Naive B cell (primary cell): ENCODE measurements at regions not wholly inside any gene's neighbourhood (a gene's known extent, or its start where the extent isn't known, plus 50 kb on each side); places are given as distances from the start of the nearest gene placed in this dataset.
"Not testable (repeated sequence)": the region's sequence is repeated elsewhere in the genome, so short reads cannot be mapped to it uniquely, and the experiment has no call there.

Experiments
- ATAC-seq, 2 donors: fragments of 150-1000 bp; cut with Tn5 transposase; 2 replicates each; pipeline ENCODE4 v1.10.0; 2021; ENCODE audit warnings: low read depth in 2 of 2, mild to moderate bottlenecking in 2 of 2, moderate library complexity in 2 of 2
- DNase-seq: peaks from one replicate; pipeline ENCODE4 v3.0.0; 2022
- H3K27ac Mint-ChIP-seq, 6 donors: one replicate each; pipeline ENCODE4 v1.8.0; 2020 to 2022; ENCODE audit warnings: mild to moderate bottlenecking in 6 of 6, mixed read lengths in 6 of 6, moderate library complexity in 5 of 6, inconsistent platforms in 2 of 6
- H3K27me3 Mint-ChIP-seq, 3 donors: one replicate each; pipeline ENCODE4 v1.8.0; 2021 to 2022; ENCODE audit warnings: mixed read lengths in 3 of 3, mild to moderate bottlenecking in 1 of 3
- H3K36me3 Mint-ChIP-seq, 2 donors: one replicate each; pipeline ENCODE4 v1.8.0; 2020 to 2022; ENCODE audit warnings: mixed read lengths in 2 of 2, inconsistent platforms in 1 of 2, mild to moderate bottlenecking in 1 of 2
- H3K4me1 Mint-ChIP-seq, 3 donors: one replicate each; pipeline ENCODE4 v1.8.0; 2020 to 2022; ENCODE audit warnings: mixed read lengths in 3 of 3, inconsistent platforms in 1 of 3, mild to moderate bottlenecking in 1 of 3, moderate library complexity in 1 of 3
- H3K4me3 Mint-ChIP-seq, 8 donors: one replicate each; pipeline ENCODE4 v1.8.0; 2020 to 2022; ENCODE audit warnings: mild to moderate bottlenecking in 8 of 8, mixed read lengths in 8 of 8, moderate library complexity in 8 of 8, inconsistent platforms in 2 of 8
- H3K9me3 Mint-ChIP-seq, 7 donors: one replicate each; pipeline ENCODE4 v1.8.0; 2020 to 2022; ENCODE audit warnings: mixed read lengths in 7 of 7, mild to moderate bottlenecking in 5 of 7, inconsistent platforms in 2 of 7, moderate library complexity in 1 of 7

DNA sequence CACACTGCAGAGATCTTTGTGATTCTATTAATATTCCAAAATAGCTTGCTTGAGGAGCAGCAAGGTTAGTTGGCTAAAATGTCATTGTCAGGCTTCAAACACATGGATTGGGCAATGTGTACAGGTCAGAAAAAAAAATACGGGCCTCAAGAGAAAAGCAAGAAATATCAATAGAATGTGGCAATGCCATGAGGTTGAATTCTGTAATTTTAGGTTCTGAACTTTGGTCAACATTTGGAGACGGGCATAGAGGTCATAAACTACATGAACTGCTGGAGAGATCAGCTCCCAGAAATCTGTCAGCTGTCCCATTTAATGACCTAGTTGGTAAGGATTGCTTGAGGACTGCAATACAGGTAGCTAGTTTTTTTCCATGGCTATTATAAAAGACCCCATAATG lies 445.8 kb downstream of the HTR1B start:
- no peaks in the 10 kb centered on the region for H3K27me3 Mint-ChIP-seq
- no peak for DNase-seq
- ATAC-seq, result no peak
- no peak overlapping the region for H3K27ac Mint-ChIP-seq
- H3K36me3 Mint-ChIP-seq, result no peaks in the 10 kb centered on the region
- H3K4me3 Mint-ChIP-seq, result no peak overlapping the region
- no peaks in the 10 kb centered on the region for H3K4me1 Mint-ChIP-seq
- peaks cover 3 to 10% (median 5%) of the 10 kb centered on the region in 7 donors for H3K9me3 Mint-ChIP-seq

DNA sequence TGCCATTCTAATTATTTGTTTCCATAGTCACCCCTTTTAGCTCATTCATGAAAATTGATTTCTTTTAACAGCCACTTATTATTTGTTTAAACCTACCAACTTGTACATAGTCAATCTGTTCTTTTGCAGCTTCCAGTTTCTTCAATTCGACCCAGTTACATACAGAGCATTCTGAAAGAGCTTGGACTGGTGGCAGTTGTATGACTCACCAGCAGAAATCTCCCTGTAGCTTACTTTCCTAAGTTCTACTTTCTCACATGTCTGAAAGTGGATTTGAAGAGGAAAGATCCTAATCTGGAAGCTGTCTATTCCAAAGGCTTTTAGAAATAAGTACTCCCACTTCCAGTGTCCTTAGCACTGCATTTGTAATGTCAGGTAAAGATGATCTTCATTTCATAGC lies 447.9 kb downstream of the HTR1B start:
- H3K27me3 Mint-ChIP-seq, result no peaks in the 10 kb centered on the region

DNA sequence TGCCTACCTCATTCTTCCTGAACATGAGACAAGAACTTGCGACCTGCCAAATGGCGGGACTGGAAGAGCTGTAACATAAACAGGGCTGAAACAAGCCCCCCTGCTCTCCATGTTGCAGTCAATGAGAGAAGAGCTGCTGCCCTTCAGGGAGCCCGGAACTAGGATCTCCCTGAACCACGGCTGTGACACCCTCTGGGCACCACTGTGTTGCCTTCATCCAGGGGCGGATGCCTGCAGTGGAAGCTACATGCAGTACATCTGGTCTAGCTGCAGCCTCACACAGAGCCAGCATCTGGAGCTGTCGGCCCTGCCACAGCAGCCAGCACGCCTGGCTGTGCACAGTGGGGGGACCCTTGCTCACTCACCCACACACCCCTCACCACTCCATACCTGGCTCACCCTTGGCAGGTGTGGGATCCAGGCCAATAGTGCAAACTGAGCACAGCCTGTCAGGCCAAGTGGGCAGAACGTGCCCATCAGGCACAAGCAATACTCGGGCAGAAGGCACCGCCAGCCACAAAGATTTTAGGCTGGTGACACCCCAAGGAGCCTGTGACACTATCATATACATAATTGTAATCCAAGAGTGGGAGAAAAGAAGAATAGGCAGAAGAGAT lies 451.3 kb downstream of the HTR1B start:
- Mint-ChIP-seq H3K4me3 (no peak overlapping the region), H3K9me3 (peaks cover 4 to 25% (median 11%) of the 10 kb centered on the region in 7 donors), H3K4me1 (no peaks in the 10 kb centered on the region), H3K27me3 (no peaks in the 10 kb centered on the region), H3K27ac (peak overlapping the region in 2 of 6 donors; percentile 28 to 34), H3K36me3 (no peaks in the 10 kb centered on the region)
- DNase-seq, result no peak
- no peak for ATAC-seq

More for the DNA sequence above, 447.9 kb downstream of the HTR1B start:
- H3K27ac Mint-ChIP-seq, result no peak overlapping the region
- no peak for DNase-seq
- no peaks in the 10 kb centered on the region for H3K4me1 Mint-ChIP-seq
- H3K9me3 Mint-ChIP-seq, result peaks cover 4 to 13% (median 7%) of the 10 kb centered on the region in 7 donors
- no peak for ATAC-seq
- H3K4me3 Mint-ChIP-seq, result no peak overlapping the region
- H3K36me3 Mint-ChIP-seq, result no peaks in the 10 kb centered on the region

DNA sequence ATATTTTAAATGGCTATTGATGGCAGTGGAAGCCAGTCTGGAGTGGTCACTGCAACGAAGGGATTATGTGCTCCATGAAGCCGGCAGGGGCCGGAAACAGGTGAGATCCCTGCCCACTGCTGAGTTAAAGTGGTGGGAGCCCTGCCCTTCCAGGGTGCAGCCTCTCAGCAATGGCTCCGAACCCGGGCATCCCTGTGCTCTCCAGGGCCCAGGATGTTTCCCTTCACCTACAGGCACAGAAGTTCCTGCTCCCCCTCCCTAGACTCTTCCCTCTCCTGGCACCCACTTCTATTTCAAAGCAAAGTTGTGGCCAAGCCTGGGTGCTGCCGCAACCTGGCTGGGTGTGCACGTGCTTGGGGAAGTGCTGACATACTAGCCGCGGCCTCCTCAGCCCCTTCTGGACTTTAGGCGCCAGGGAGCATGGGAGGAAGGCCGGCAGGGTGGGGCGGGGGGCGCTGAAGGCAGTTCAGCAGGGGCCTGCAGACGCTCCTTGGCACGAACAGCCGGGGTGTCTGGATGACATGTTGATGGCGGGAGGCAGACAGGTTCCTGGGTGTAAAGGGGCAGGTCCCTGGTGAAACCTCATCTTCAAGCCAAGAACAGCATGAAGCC lies 452.3 kb downstream of the HTR1B start:
- no peak overlapping the region for H3K27ac Mint-ChIP-seq

DNA sequence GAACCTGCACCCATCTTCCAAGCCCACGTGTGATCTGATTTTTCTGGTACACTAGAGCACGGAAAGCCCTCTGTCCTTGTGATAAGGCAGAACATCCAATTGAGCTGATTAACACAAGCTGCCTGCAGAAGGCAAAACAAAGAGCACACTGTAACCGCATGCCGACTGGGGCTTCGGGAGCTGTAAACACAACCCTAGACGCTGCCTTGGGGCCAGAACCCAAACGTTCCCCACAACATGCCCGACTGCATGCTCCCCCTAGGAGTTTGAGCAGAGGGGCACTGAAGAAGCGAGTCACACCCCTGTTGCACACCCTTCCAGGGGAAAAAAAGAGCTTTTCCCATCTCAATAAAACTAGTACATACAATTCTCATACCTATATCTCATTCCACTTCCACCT lies 470.7 kb downstream of the HTR1B start:
- Mint-ChIP-seq H3K36me3 (no peaks in the 10 kb centered on the region), H3K4me3 (no peak overlapping the region), H3K4me1 (no peaks in the 10 kb centered on the region), H3K27ac (no peak overlapping the region), H3K27me3 (no peaks in the 10 kb centered on the region), H3K9me3 (peaks cover 1 to 22% (median 16%) of the 10 kb centered on the region in 7 donors)
- DNase-seq (no peak), ATAC-seq (no peak)

More for the DNA sequence above, 452.3 kb downstream of the HTR1B start:
- DNase-seq, result no peak
- ATAC-seq, result no peak
- Mint-ChIP-seq H3K9me3 (peaks cover 4 to 31% (median 11%) of the 10 kb centered on the region in 7 donors), H3K4me1 (no peaks in the 10 kb centered on the region), H3K4me3 (no peak overlapping the region), H3K36me3 (no peaks in the 10 kb centered on the region), H3K27me3 (no peaks in the 10 kb centered on the region)

DNA sequence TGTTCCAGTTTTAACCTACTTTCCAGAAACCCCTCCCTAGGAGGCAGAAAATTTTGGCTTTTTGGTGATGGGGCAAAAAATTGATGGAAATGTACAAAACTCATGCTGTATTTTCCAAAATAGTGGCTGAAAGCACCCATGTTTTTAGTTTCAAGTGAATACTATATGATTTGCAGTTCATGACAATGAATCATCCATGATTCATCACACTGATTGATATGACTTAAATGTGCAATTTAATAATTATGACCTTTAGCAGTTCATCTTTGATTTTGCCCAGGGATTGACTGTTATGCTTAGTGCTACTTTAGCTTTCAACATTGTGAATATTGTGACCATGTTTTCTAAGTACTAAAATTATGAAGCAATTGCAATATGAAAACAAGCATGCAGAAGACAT lies 478.7 kb downstream of the HTR1B start:
- Mint-ChIP-seq H3K36me3 (no peaks in the 10 kb centered on the region), H3K9me3 (peaks cover 0 to 16% (median 5%) of the 10 kb centered on the region in 7 donors), H3K4me3 (no peak overlapping the region), H3K27ac (no peak overlapping the region), H3K27me3 (no peaks in the 10 kb centered on the region), H3K4me1 (no peaks in the 10 kb centered on the region)
- ATAC-seq (no peak), DNase-seq (no peak)

DNA sequence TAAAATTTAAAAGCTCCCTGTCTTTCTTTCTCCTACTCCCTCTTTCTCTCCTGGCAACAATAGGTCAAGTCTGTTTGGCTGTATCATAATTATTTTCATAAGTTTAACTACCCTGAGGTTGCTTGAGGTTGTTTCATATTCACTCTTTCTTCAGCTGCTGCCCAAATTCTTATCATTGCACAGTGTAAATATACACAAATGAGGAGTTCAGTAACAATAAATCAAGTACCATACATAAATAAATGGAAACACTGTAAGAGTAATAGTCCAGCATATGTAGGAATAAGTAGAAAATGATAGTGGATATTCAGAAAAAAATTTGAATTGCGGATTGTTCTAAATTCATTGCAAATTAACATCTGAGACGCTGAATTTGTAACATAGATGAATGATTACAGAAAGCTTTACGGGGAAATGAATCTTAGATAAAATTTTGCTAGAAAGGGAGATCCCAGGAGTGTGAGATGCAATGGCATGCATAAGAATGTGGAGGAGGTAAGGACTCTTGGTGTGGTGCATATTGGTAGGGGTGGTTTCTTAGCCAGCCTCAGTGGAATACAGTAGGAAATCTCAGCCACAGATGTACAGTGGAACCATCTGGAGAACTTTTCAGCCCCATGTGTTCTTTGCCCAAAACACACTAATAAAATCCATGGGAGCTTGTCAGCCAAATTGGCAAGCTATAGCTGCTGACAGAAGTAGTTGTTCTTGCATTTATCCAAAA lies 480.7 kb downstream of the HTR1B start:
- DNase-seq, result no peak
- no peaks in the 10 kb centered on the region for H3K4me1 Mint-ChIP-seq
- H3K36me3 Mint-ChIP-seq, result no peaks in the 10 kb centered on the region
- no peaks in the 10 kb centered on the region for H3K27me3 Mint-ChIP-seq
- peaks cover 0 to 15% (median 2%) of the 10 kb centered on the region in 7 donors for H3K9me3 Mint-ChIP-seq
- H3K4me3 Mint-ChIP-seq, result no peak overlapping the region
- H3K27ac Mint-ChIP-seq, result no peak overlapping the region
- ATAC-seq, result no peak

DNA sequence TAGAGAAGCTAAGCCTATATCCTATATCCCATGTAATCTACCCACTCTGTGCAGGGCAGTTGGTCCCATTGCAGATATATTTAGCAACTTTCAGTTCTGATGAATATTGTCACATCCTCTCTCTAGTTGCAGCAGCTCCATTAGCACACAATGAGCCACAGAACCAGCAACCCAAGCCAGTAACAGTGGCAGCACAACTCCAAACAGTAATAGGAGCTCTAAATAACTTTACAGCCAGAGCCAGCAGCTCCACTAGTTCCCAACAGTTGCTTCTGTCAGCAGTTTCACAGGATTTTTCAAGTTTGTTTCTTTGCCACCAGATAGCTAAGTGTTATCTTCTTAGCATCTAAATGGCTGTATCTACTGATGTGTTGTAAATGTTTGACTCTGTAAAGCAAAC lies 490.8 kb downstream of the HTR1B start:
- peaks cover 0 to 5% (median 4%) of the 10 kb centered on the region in 7 donors for H3K9me3 Mint-ChIP-seq

DNA sequence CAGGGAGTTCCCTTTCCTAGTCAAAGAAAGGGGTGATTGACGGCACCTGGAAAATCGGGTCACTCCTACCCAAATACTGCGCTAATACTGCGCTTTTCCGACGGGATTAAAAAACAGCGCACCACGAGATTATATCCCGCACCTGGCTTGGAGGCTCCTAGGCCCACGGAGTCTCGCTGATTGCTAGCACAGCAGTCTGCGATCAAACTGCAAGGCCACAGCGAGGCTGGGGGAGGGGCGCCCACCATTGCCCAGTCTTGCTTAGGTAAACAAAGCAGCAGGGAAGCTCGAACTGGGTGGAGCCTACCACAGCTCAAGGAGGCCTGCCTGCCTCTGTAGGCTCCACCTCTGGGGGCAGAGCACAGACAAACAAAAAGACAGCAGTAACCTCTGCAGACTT lies 504.1 kb downstream of the HTR1B start:
- peaks cover 2 to 16% (median 8%) of the 10 kb centered on the region in 7 donors for H3K9me3 Mint-ChIP-seq
- H3K27me3 Mint-ChIP-seq, H3K4me3 Mint-ChIP-seq, DNase-seq, H3K36me3 Mint-ChIP-seq, ATAC-seq, H3K4me1 Mint-ChIP-seq, H3K27ac Mint-ChIP-seq: not testable (repeated sequence)

More for the DNA sequence above, 490.8 kb downstream of the HTR1B start:
- Mint-ChIP-seq H3K27ac (no peak overlapping the region), H3K27me3 (no peaks in the 10 kb centered on the region), H3K4me3 (no peak overlapping the region), H3K4me1 (no peaks in the 10 kb centered on the region), H3K36me3 (no peaks in the 10 kb centered on the region)
- ATAC-seq (no peak), DNase-seq (no peak)

DNA sequence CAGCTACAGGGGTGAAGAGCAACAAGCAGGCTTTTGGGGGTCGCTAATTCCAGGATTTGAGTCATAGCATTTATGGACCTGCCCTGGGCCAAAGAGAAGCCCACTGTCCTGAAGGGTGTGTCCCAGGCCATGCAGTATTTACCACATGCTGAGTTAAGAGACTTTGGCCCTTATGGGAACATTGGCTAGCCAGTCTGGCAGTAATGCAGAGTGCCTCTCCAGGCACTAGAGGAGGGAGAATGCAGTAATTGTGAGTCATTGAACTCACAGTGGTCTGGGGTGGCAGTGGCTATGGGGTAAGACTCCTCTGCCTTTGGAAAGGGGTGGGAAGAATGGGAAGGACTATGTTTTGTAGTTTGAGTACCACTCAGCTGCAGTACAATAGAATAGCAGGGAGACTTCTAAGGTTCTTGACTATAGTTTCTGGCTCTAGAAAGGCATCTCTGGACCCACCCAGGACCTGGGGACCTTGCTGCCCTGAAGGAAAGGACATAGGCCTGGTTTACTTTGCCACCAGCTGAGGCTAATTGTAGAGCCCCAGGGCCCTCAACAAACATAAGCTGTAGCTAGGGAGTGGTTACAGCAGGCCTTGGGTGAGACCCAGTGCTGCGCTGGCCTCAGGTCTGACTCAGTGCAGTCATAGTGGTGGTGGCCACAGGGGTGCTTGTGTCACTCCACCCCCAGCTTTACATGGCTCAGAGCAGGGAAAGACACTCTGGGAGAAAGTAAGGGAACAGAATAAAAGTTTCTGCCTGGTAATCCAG lies 520.9 kb downstream of the HTR1B start:
- no peaks in the 10 kb centered on the region for H3K36me3 Mint-ChIP-seq
- H3K9me3 Mint-ChIP-seq, result peaks cover 2 to 18% (median 11%) of the 10 kb centered on the region in 7 donors
- H3K27me3 Mint-ChIP-seq, result no peaks in the 10 kb centered on the region
- DNase-seq, result no peak
- ATAC-seq, result no peak
- no peak overlapping the region for H3K27ac Mint-ChIP-seq
- H3K4me3 Mint-ChIP-seq, result no peak overlapping the region
- no peaks in the 10 kb centered on the region for H3K4me1 Mint-ChIP-seq

DNA sequence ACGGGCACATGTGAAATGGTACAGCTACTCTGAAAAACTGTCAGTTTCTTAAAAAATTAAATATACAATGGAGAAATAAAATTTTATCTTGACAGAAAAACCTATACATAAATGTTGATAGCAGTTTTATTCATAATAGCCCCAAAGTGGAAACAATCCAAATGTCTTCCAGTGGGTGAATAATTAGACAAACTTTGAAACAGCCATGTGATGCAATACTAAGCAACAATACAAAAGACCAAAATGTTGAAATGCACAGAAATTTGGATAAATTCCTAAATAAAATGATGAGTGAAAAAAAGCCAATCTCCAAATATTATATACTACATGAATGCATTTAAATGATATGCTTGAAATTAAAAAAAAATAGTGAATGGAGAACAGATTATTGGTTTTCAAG lies 523.1 kb downstream of the HTR1B start:
- no peaks in the 10 kb centered on the region for H3K36me3 Mint-ChIP-seq
- H3K9me3 Mint-ChIP-seq, result peaks cover 2 to 15% (median 8%) of the 10 kb centered on the region in 7 donors
- no peak for DNase-seq
- no peaks in the 10 kb centered on the region for H3K4me1 Mint-ChIP-seq
- no peak overlapping the region for H3K27ac Mint-ChIP-seq
- ATAC-seq, result no peak
- no peaks in the 10 kb centered on the region for H3K27me3 Mint-ChIP-seq
- no peak overlapping the region for H3K4me3 Mint-ChIP-seq

DNA sequence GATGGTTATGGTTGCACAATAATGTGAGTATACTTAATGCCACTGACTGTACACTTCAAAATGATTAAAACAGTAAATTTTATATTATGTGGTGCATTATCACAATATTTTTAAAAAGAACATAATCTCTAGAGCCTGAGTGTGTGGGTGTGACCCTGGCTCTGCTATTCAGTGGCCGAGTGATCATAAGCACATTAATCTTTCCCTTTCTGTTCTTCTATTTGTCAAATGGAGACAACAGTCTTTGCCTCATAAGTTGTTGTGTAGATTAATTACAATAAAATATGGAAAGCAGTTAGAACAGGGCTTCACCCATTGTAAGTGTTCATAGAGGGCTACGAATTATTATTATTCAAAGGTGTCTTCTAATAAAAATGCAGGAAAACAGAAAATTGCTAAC lies 548.6 kb downstream of the HTR1B start:
- DNase-seq (no peak), ATAC-seq (no peak)
- no peaks in the 10 kb centered on the region for H3K4me1 Mint-ChIP-seq
- peaks cover 0 to 5% (median 0%) of the 10 kb centered on the region in 7 donors for H3K9me3 Mint-ChIP-seq
- H3K27me3 Mint-ChIP-seq, result no peaks in the 10 kb centered on the region
- no peak overlapping the region for H3K4me3 Mint-ChIP-seq
- H3K36me3 Mint-ChIP-seq, result no peaks in the 10 kb centered on the region
- no peak overlapping the region for H3K27ac Mint-ChIP-seq

DNA sequence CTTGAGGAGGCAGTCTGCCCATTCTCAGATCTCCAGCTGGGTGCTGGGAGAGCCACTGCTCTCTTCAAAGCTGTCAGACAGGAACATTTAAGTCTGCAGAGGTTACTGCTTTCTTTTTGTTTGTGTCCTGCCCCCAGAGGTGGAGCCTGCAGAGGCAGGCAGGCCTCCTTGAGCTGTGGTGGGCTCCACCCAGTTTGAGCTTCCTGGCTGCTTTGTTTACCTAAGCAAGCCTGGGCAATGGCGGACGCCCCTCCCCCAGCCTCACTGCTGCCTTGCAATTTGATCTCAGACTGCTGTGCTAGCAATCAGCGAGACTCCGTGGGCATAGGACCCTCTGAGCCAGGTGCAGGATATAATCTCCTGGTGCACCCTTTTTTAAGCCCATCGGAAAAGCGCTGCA lies 557.8 kb downstream of the HTR1B start:
- not testable (repeated sequence) for H3K36me3 Mint-ChIP-seq, H3K4me1 Mint-ChIP-seq, H3K27me3 Mint-ChIP-seq, ATAC-seq, H3K27ac Mint-ChIP-seq, DNase-seq, H3K4me3 Mint-ChIP-seq
- peaks cover 0 to 11% (median 4%) of the 10 kb centered on the region in 7 donors for H3K9me3 Mint-ChIP-seq
